Gastroesophageal sphincter (tissue), 4 donors: ENCODE measurements at regions not wholly inside any gene's neighbourhood (a gene's known extent, or its start where the extent isn't known, plus 50 kb on each side); places are given as distances from the start of the nearest gene placed in this dataset.

ENCODE experiments used
- ATAC-seq: fragments of 150-250 bp; one replicate; pipeline ENCODE4 v1.9.1; 2016; ENCODE audit warnings: mild to moderate bottlenecking, moderate library complexity
- H3K27ac ChIP-seq, 4 donors: fragments of 200-600 bp; sonication (generic) in 3 of 4; 1 replicate in 3 of 4; 2 replicates in 1 of 4; pipeline ENCODE4 v1.5.1; 2016 to 2019
- H3K27me3 ChIP-seq: fragments of 200-600 bp; sonication (generic); one replicate; pipeline ENCODE4 v1.5.1; 2019
- H3K36me3 ChIP-seq, 2 donors: fragments of 200-600 bp; sonication (generic); one replicate each; pipeline ENCODE4 v1.5.1; 2019; ENCODE audit warnings: control low read depth in 1 of 2
- H3K4me1 ChIP-seq, 3 donors: fragments of 200-600 bp; sonication (generic); 1 replicate in 2 of 3; 2 replicates in 1 of 3; pipeline ENCODE4 v1.5.1; 2016 to 2019; ENCODE audit warnings: control low read depth in 2 of 3
- H3K4me3 ChIP-seq, 2 donors: fragments of 200-600 bp; sonication (generic); one replicate each; pipeline ENCODE4 v1.5.1; 2019; ENCODE audit warnings: mild to moderate bottlenecking in 1 of 2, moderate library complexity in 1 of 2
- H3K9me3 ChIP-seq, 3 donors: fragments of 200-600 bp; sonication (generic); one replicate each; pipeline ENCODE4 v1.5.1; 2017 to 2019; ENCODE audit warnings: control low read depth in 2 of 3
- CTCF ChIP-seq, 4 experiments: fragments of 200-600 bp in 2 of 4; fragments of 450-650 bp in 2 of 4; sonication (generic) in 1 of 4; IDR thresholded peaks; one replicate each; pipeline ENCODE4 v1.5.1; 2017 to 2019; ENCODE audit warnings: antibody characterized with exemption in 4 of 4, mild to moderate bottlenecking in 2 of 4, moderate library complexity in 2 of 4
- EP300 ChIP-seq: sonication (generic); formaldehyde crosslinking; IDR thresholded peaks from one replicate; pipeline ENCODE4 v1.6.1; 2017; ENCODE audit warnings: antibody characterized with exemption, mild to moderate bottlenecking
- POLR2A ChIP-seq, 2 donors: fragments of 450-650 bp; IDR thresholded peaks; one replicate each; pipeline ENCODE4 v1.6.1; 2017; ENCODE audit warnings: antibody characterized with exemption in 2 of 2, mild to moderate bottlenecking in 2 of 2, moderate library complexity in 1 of 2
- POLR2AphosphoS5 ChIP-seq: sonication (generic); formaldehyde crosslinking; IDR thresholded peaks from one replicate; pipeline ENCODE4 v1.6.1; 2017; ENCODE audit warnings: antibody characterized with exemption
- WGBS, 2 donors: methylation state at CpG; one replicate each; pipeline ENCODE4 v1.1.5; 2018; ENCODE audit warnings: low coverage in 1 of 2; 5-methylcytosine and 5-hydroxymethylcytosine counted together

GRCh38 chr5:74991522-74991921 lies 60.8 kb downstream of the GCNT4 start:
- no peaks in the 10 kb centered on the region for H3K9me3 ChIP-seq

GRCh38 chr5:74990194-74990593 lies 62.2 kb downstream of the GCNT4 start:
- Histone ChIP-seq H3K27ac (no peak overlapping the region), H3K4me1 (no peaks in the 10 kb centered on the region), H3K4me3 (no peak overlapping the region), H3K36me3 (no peaks in the 10 kb centered on the region), H3K27me3 (no peaks in the 10 kb centered on the region), H3K9me3 (no peaks in the 10 kb centered on the region)
- TF ChIP-seq POLR2A (IDR thresholded peaks at IDR 0.05), result no peak
- no peak for TF ChIP-seq CTCF (IDR thresholded peaks at IDR 0.05)
- no peak for TF ChIP-seq POLR2AphosphoS5
- TF ChIP-seq EP300, result no peak
- 89 to 94% methylated on average over 5 of the region's 6 CpGs for WGBS, 2 donors
- ATAC-seq, result no peak

More at GRCh38 chr5:74991522-74991921, 60.8 kb downstream of the GCNT4 start:
- Histone ChIP-seq H3K4me1 (no peaks in the 10 kb centered on the region), H3K27me3 (no peaks in the 10 kb centered on the region), H3K36me3 (no peaks in the 10 kb centered on the region), H3K4me3 (no peak overlapping the region), H3K27ac (no peak overlapping the region)
- ATAC-seq, result no peak
- 50 to 60% methylated on average over 2 of the region's 2 CpGs for WGBS, 2 donors
- no peak for TF ChIP-seq POLR2A (IDR thresholded peaks at IDR 0.05)
- no peak for TF ChIP-seq CTCF (IDR thresholded peaks at IDR 0.05)
- TF ChIP-seq EP300, result no peak
- no peak for TF ChIP-seq POLR2AphosphoS5

GRCh38 chr5:74988273-74988983 lies 63.9 kb downstream of the GCNT4 start:
- Histone ChIP-seq H3K27ac (no peak overlapping the region), H3K27me3 (no peaks in the 10 kb centered on the region), H3K9me3 (no peaks in the 10 kb centered on the region), H3K4me1 (no peaks in the 10 kb centered on the region), H3K36me3 (no peaks in the 10 kb centered on the region), H3K4me3 (no peak overlapping the region)
- WGBS, 2 donors, result 86 to 100% methylated on average over 2 of the region's 2 CpGs
- no peak for TF ChIP-seq EP300
- TF ChIP-seq POLR2A (IDR thresholded peaks at IDR 0.05), result no peak
- no peak for TF ChIP-seq CTCF (IDR thresholded peaks at IDR 0.05)
- no peak for ATAC-seq

GRCh38 chr5:74978345-74978744 lies 74.0 kb downstream of the GCNT4 start:
- H3K36me3 ChIP-seq, result no peaks in the 10 kb centered on the region
- WGBS, 2 donors, result 100% methylated on average over 1 of the region's 1 CpG; no CpG with 5 or more reads in 1 of the 2 donors
- no peak for ATAC-seq
- TF ChIP-seq POLR2AphosphoS5 (no peak), POLR2A (IDR thresholded peaks at IDR 0.05) (no peak), CTCF (IDR thresholded peaks at IDR 0.05) (no peak), EP300 (no peak)
- H3K27me3 ChIP-seq, result no peaks in the 10 kb centered on the region
- H3K4me1 ChIP-seq, result no peaks in the 10 kb centered on the region
- no peak overlapping the region for H3K27ac ChIP-seq
- H3K9me3 ChIP-seq, result no peaks in the 10 kb centered on the region
- no peak overlapping the region for H3K4me3 ChIP-seq

GRCh38 chr5:74977471-74977870 lies 74.9 kb downstream of the GCNT4 start:
- ATAC-seq, result no peak
- WGBS, 2 donors, result 84 to 94% methylated on average over 5 to 6 of the region's 6 CpGs
- Histone ChIP-seq H3K27me3 (no peaks in the 10 kb centered on the region), H3K4me1 (no peaks in the 10 kb centered on the region), H3K9me3 (no peaks in the 10 kb centered on the region), H3K27ac (no peak overlapping the region), H3K36me3 (no peaks in the 10 kb centered on the region), H3K4me3 (no peak overlapping the region)
- TF ChIP-seq EP300, result no peak
